ENCODE measurements at regions not wholly inside any gene's neighbourhood (a gene's known extent, or its start where the extent isn't known, plus 50 kb on each side); places are given as distances from the start of the nearest gene placed in this dataset.

- DNase-seq (ENCODE audit: low read depth), result no peak
- H3K4me3 ChIP-seq (ENCODE audit: low read length), result no peak overlapping the region
- TF ChIP-seq CTCF (conservative IDR thresholded peaks at IDR 0.05; ENCODE audit: low read depth, low read length), result no peak
Measured at GRCh38 chr5:45189481-45189880, 380.7 kb downstream of the MRPS30 start.

GRCh38 chr5:45195026-45195425, 386.3 kb downstream of the MRPS30 start:
- no peak for TF ChIP-seq CTCF (conservative IDR thresholded peaks at IDR 0.05; ENCODE audit: low read depth, low read length)
- no peak overlapping the region for H3K4me3 ChIP-seq (ENCODE audit: low read length)
- no peak for DNase-seq (ENCODE audit: low read depth)

All from retinal pigment epithelial cell (primary cell).